ENCODE measurements at regions not wholly inside any gene's neighbourhood (a gene's known extent, or its start where the extent isn't known, plus 50 kb on each side); places are given as distances from the start of the nearest gene placed in this dataset.

DNA sequence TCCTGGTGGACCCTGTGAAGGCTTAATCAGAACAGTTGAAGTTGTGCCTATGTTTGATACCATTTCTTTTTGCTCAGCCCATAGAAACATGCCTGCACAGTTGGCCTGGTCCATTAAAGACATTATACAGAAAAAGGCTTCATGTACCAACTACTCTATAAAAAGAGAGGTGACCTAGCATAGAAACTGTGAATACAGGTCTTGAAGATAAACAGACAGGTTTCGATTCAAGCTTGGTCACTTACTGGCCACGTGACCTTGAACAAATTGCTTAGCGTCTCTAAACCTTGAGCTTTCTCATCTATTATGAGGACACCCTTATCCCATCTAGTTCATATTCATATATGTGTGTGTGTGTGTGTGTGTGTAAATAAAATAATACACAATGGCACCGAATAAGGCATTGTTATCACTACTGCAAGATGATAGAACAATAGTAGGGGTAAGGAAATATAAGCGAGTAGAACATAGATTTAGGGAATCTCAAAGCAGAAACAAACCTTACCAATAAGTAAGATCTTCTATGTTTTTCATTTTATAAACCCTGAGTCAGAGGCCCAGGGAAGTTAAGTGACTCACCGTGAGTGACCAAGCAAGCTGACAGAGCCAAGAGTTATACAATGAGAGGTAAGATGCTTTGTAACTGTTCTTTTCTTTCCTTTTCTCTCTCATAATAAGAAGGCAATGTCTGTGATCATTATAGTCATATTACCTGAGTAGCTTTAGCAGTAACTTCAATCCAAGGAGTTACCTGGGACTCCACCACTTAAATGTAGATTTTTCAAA, 476.8 kb upstream of the DEPDC1 start:
- DNase-seq: no peak

DNA sequence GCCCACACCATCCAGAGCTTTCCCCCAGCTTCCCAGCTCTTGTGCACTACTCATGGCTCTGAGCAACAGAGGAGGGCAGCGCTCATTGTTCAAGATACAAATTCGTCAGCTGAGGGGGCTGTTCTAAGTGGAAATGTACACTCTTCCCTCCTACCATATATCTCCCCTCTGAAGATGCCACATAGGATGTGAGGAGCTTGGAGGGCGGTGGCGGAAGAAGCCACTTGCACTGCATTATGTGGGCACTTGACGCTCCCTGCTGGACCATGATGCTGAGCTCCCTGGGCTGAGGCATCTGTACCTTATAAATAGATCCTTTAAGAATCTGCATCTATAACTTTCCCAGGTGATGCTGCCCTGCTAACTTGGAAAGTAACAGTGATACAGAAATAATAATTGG, 477.6 kb upstream of the DEPDC1 start:
- DNase-seq: no peak

DNA sequence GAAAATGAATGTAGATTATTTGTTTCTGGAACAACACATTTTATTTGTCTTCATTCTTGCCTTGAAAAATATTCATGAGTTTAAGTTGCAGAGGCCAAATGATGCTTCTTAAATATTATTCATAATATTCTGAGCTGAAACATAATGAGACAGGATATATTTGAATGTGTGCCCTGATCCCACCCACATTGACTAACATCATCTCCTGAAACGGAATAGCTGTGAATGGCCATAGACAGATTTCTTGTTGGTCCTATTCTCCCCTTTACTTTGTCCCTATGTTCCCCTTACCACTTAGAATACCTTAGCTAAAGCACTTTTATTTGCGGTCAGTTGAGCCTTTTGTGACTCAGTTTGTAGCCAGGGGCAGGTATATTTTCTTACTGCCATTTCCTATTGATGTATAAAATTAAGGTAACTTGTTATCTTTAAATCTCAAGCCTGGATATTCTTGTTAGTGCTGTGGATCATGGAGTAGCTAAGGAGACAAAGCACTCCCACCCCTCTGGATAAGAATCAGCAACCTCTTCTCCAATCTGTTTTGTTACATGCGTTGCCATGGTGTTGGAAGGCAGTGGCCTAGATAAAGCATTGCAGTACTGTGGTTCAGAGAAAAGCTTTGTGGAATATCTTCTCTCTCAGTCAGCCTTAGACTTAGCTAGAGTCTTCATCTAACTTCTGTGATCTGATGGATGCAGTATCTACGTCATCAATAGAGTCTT, 478.5 kb upstream of the DEPDC1 start:
- no peak for DNase-seq

DNA sequence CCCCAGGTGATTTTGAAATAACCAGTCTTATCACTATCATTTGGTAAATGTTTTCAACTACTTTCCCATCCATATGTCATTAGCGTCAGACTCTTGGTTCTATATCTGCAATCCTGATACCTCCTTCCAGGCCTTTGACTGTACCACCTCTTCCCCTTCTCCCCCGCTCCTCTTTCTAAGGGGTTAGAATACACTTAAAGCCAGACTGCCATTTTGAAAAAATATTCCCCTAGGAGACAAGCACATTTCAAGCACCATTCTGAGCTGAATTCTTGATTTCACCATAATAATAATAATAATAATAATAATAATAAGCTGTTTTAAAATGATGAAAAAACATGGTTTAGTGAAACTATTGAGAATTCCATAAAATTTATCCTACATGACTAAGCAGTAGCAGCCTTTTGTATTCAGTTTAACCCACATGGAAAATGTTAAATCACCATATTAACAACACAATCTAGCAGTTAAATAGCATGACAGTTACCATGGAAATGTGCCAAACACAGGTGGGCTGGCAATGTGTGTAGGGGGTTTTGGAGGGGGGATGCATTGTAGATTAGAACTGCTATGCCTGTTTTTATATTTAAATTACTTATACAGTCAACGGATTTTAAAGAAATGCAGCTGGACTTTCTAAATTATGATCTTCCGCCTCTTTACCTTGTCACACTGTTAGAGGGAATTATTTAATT, 480.2 kb upstream of the DEPDC1 start:
- no peak for DNase-seq

DNA sequence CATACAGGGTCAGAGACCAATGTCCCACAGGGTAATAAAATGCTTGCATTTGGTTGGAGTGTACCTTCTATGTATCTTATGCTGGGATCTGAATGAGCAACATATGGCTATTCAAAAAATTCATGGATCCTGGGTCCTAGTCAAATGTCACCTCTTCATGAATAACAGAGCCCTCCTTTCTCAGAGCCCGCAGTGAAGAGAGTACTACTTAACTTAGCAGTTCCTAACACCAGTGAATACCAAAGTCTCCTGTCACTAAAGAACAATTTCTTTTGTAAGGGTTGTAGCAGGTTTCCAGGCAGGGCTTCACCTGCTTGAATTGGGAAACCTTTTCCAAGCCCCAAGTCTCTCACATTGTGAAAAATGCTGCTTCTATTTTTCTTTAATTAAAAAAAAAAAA, 483.0 kb upstream of the DEPDC1 start:
- DNase-seq: no peak

DNA sequence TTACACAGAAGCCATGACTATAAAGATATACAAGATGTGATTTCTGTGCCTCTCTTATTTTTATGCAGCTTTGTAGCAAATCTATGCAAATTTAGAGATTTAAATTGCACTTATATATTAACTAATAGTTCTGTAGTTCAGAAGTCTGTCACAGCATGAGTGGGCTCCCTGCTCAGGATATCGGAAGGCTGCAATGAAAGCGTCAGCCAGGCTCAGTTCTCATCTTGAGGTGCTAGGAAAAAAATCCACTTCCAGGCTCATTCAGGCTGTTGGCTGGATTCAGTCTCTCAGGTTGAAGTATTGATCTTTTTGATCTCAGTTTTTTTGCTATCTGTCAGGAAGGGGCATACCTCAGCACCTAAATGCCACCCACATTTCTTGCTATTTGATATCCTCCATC, 487.4 kb upstream of the DEPDC1 start:
- DNase-seq: no peak

DNA sequence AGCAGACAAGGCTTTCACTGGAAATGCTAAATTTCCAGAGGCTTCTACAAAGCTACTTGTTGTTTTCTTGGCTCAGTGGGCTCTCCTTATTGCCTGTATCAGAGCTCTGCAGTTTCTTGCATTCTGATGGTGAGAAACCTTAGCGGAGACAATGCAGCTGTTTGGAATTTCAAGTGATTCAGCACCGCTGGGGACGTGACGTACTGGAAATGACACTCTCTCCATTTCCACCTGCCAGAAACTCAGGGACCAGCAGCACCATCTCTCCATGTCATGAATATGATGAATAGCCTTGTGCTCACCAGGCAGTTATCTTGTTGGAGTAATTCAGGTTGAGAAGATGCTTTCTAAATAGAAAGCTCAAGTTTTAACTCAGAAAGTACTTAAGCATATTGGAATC, 497.2 kb upstream of the DEPDC1 start:
- DNase-seq: no peak

DNA sequence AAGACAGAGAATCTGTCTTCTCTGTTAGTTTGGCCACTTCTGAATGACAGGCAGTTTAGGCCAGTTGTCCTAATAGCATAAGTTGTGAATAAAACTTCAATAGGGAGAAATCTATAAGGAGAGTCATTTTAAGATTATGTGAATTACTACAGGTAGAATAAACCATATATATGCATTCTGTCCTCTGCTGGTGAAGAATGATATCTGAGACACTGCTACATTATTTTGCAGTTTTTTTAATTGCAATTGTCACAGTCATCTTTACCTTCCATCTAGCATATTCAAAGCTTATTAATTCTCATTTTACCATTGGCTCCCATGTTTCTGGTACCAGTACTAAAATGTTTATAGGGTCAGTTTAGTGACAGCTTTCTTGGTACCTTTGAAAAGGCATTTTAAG, 519.6 kb upstream of the DEPDC1 start:
- DNase-seq: no peak

DNA sequence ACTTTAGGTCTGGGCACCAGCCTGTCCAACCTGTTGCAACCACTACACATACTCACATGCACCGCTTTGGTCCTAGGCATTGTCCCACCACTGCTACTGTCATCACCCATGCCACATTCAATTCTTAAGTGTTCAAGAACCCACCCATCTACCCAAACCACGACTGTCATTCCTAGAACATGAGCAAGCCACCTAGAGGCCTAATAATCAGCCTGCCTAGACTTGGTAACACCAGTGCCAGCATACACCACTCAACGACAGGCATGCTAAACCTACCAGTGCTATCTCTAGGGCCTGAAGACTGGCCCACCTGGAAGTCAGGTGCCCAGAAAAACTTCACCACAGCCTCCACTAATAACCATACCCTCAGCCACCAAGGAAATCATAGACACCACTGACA, 532.8 kb upstream of the DEPDC1 start:
- DNase-seq: no peak

DNA sequence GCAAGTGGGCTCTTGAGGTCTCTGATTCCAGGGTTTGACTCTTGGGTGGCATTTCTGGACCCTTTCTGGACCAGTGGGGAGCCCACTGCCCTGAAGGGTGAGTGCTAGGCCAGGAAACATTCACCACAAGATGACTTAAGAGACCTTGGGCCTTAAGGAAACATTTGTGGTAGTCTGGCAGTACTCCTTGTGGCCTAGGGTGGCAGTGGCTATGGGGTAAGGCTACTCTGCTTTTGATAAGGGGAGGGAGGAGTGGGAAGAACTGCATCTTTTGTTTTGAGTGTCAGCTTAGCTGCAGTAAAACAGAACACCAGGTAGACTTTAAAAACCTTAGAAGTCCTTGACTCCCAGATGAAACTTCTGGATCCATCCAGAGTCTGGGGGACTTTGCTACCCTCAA, 529.3 kb upstream of the LRRC7 start:
- no peak for DNase-seq

DNA sequence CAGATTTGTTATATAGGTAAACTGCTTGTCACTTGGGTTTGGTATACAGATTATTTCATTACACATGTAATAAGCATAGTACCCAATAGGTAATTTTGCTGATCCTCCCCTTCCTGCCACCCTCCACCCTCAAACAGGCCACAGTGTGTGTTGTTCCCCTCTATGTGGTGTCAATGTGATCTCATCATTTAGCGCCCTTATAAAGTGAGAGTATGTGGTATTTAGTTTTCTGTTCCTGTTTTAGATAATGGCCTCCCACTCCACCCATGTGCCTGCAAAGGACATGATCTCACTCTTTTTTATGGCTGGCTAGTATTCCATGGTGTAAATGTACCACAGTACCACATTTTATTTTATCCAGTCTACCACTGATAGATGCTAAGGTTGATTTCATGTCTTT, 522.1 kb upstream of the LRRC7 start:
- no peak for DNase-seq

DNA sequence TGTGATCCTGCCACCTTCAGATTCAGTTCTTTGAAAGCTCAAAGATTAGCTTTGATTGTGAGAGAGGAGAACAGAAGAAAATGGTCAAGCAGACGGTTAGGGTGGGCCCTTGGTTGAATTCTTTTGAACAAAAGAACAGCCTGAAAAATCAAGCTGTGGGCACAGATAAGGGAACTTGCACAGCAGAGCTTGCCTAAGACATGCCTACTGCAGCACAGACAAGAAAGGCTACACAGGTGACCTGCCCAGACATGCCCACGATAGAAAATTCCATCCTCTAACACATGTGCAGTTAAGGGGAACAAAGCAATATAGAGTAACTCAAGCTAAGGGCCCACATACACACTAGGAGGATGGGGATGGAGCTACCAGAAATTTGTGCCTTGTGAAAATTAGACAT, 512.5 kb upstream of the LRRC7 start:
- DNase-seq: peak; percentile 21

DNA sequence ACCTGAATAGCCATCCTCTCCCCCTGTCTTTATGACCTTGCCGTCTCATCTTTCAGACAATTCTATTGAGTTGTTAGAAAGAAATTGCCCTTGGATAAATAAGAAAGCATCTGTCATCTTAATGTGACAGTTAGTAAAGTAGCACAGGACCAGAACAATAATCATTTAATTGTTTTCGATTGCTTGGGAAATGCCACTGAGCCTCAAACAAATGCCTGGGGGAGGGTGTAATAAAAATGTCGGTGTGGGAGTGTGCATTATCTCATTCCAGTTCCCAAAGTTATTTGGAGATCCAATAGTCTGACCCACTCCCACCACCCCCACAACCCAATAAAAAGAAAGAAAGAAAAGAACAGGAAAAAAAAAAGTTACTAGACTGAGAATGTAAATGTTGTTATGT, 509.3 kb upstream of the LRRC7 start:
- DNase-seq: no peak

DNA sequence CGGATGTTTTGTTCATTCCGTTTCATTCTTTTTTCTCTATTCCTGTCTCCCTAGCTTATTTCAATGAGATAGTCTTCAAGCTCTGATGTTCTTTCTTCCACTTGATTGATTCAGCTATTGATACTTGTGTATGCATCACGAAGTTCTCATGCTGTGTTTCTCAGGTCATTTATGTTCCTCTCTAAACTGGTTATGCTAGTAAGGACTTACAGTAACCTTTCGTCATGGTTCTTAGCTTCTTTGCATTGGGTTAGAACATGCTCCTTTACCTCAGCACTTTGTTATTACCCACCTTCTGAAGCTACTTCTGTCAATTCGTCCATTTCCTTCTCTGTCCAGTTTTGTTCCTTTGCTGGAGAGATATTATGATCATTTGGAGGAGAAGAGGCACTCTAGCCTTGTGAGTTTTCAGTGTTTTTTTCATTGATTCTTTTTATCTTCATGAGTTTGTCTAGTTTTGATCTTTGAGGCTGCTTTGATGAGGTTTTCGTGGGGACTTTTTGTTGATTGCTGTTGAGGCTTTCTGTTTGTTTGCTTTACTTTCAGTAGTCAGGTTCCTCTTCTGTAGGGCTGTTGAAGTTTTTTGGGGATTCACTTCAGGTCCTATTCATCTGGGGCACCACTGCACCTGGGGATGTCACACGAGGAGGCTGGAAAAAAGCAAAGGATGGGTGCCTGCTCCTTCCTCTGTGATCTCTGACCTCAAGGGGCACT, 496.9 kb upstream of the LRRC7 start:
- no peak for DNase-seq

DNA sequence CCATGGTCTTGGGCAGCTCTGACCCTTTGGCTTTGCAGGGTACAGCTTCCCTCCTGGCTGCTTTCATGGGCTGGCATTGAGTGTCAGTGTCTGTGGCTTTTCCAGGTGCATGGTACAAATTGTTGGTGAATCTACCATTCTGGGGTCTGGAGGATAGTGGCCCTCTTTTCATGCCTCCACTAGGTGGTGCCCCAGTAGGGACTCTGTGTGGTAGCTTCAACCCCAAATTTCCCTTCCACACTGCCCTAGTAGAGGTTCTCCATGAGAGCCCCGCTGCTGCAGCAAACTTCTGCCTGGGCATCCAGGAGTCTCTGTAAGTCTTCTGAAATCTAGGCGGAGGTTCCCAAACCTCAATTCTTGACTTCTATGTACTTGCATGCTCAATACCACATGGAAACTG, 494.5 kb upstream of the LRRC7 start:
- no peak for DNase-seq

DNA sequence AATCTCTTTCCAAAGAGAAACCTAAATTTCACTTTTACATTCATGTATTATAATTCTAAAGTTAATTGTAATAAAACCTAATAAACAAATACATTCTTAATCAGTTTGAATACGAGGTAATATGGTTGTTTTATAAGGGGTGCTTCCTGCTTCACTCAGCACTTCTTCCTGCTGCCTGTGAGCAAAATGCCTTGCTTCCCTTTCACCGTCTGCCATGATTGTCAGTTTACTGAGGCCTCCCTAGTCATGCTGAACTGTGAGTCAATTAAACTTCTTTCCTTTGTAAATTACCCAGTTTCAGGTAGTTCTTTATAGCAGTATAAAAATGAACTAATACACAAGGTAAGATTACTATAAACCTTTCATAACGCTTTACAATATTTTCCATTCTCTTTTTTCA, 491.1 kb upstream of the LRRC7 start:
- DNase-seq: no peak

DNA sequence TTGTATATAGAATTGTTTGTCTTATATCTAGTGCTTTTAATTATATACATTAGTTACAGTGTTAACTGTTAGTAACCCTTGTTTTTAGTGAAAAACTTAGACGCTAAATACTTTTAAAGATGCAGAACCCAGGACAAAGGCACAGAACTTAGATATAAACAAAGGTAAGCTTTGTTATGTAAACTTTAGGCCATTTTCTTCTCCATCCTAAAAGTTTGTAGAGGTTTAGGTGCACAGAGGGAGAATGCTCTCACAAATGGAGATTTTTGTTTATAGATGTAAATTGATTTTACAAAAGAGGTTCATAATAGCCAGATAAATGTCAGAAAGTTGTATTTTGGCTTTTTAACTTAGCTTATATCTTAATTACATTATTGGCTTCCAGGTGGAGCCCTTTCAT, 490.5 kb upstream of the LRRC7 start:
- DNase-seq: no peak

DNA sequence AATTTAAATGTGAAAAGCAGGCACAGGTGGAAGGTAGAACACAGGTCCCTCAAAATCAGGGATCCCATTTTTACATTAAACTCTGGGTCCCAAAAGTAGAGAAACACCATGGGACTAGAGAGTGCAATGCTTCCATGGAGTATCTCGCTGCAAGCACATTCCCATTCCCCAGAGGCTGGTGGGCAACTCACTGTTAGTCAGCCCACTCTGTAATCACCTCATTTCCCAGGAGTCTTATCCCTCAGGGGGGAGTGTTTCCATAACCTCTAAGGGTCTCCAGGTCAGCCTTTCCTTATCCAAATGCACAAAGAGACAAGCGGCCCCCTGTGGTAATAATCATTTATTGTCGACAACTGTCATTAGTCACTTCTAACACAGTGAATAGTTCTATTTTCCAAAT, 490.1 kb upstream of the LRRC7 start:
- DNase-seq: no peak

DNA sequence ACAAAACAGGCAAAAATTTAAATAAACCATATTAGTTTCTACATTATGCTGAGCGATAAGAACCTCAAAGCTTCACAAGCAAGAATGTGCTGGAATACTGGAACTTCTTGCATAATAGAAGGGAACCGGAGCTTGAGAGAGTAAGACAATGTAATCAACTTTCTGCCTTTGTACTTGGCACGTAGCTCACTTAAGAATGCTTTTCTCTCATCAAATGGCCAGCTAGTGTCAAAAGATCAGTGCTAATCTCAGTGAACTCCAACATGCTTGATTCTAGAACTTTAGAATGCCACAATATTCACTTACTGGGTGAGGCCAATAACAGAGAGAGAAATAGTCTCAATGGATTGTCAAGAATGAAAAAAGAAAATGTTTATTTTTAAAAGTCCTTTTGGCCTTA, 486.1 kb upstream of the LRRC7 start:
- DNase-seq: no peak

DNA sequence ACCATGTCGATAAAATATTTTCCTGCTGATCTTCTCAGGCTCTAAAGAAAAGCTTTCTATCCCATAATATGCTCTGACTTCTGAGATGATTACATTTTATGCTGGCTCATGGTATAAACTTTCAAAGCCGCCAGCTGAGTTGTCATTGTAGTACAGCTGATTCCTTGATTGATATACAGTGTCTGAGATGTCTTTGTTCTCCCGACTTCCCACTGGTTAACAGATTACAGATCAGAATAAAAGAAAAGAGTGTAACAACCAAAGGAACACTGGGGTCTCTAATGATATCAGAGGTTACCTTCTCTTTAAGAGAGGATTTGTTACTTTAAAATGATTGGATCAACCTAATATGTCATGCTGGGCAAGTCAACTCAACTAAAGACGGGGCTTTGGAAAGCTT, 485.4 kb upstream of the LRRC7 start:
- DNase-seq: no peak

DNA sequence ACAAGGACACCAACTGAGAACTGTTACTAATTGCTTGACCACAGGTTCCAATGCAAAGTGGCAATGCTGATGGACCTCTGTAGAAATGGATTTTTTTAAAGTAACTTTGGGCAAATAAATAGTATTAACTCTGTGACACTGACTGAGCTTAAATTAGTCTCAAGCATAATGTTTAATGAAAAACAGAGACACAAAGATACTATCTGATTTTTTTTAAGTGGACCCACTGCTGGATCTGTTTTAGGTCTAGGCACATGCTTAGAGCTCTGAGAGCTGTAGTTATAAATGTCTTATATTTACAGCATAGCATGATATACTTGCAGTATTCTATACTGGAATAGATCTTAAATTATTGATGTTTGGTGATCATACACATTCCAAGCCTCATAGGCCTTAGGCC, 481.6 kb upstream of the LRRC7 start:
- no peak for DNase-seq

DNA sequence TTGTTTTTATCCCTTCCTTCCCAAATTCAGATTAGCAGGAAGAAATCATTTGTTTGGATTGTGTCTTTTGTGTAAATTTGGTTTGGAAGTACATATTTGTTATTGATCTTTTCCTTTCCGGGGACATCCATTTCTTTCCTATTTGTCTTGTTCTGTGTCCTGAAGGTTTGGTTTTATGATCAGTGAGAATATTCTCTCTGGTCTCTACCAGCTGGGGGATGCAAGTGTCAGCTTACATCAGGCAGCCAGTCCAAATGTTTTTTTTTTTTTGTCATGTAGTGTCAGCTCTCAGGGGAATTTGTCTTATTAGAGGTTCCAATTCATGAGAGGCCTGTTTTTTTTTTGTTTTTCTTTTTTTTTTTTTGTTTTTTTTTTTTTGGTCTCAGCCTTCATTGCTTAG, 479.2 kb upstream of the LRRC7 start:
- peak; percentile 43 for DNase-seq

DNA sequence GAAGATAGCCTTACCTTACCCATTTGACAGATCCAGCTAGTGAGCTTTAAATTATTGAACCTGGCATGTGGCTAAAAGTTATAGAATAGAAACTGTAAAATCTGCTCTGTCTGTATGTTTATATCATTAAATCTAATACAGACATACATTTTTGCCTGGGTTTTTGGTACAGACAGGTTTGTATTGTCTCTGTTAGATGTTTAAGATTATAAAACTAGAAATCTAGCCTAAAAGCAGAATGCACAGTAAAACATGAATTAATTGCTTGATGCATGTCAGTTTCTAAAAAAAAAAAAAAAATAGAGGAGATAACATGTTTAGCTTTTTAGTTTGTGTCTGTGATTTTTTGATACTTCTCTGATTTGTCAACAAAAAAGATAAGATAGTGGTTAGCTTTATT, 477.6 kb upstream of the LRRC7 start:
- no peak for DNase-seq

DNA sequence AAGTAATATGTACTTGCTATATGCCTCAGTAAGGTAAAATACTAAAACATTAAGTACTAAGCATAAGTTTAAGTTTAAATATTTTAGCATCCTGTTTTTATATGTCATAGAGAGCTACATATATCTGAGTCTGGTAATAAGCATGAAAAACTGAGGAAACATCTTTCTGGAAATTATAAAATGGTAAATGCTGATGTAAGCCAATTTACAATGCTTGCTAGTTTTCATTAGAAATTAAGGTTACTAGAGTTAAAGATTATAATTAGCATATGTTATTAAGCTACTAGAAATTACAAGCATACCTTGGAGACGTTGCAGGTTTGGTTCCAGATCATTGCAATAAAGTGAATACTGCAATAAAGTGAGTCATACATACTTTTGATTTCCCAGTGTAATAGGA, 477.0 kb upstream of the LRRC7 start:
- no peak for DNase-seq
